ENCODE measurements at regions not wholly inside any gene's neighbourhood (a gene's known extent, or its start where the extent isn't known, plus 50 kb on each side); places are given as distances from the start of the nearest gene placed in this dataset.

DNA sequence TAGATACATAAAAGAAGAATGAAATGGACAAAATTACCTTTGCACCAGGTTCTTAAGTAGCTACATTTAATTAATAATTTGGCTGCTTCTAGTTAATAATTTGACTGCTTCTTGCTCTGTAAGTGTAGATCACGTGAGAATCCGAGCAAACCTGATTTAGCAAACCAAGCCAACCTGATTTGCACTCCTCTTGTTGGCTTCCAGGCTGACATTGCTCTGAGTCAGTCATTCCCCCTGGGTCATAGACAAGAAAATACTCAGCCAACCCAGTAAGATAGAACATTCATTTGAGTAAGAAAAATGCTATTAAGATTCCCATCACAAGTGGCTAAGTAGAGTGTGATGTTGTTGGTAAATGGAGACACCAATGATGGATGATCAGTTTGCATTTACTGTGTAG lies 304.1 kb downstream of the C11orf87 start:
- Histone ChIP-seq H3K9ac (no peak overlapping the region), H3K27me3 (ENCODE audit: insufficient read depth) (no peaks in the 10 kb centered on the region), H3K36me3 (replicated peaks in 1 of 2; ENCODE audit: control insufficient read depth in 1 of 2, insufficient read depth in 2 of 2, low read length in 1 of 2) (no peaks in the 10 kb centered on the region), H3K4me2 (no peak overlapping the region), H3K27ac (ENCODE audit: low read depth in 2 of 2, low read length in 1 of 2) (no peak overlapping the region), H3K79me2 (ENCODE audit: insufficient read depth) (no peaks in the 10 kb centered on the region), H3K9me3 (no peaks in the 10 kb centered on the region), H3K4me3 (ENCODE audit: low read depth in 2 of 2, low read length in 1 of 2) (no peak overlapping the region), H4K20me1 (ENCODE audit: insufficient read depth) (no peaks in the 10 kb centered on the region), H3F3A (replicated peaks; ENCODE audit: insufficient read depth) (no peaks in the 10 kb centered on the region), H3K9me2 (no peaks in the 10 kb centered on the region), H2AFZ (ENCODE audit: low read depth) (no peak overlapping the region), H3K4me1 (ENCODE audit: control insufficient read depth in 1 of 2, insufficient read depth in 2 of 2, low read depth in 1 of 2, low read length in 1 of 2) (no peaks in the 10 kb centered on the region)
- TF ChIP-seq MXI1 (IDR thresholded peaks at IDR 0.05; ENCODE audit: low read depth, low read length): no peak
- no peak for TF ChIP-seq MEF2A (IDR thresholded peaks at IDR 0.05; ENCODE audit: borderline replicate concordance, low read depth)
- TF ChIP-seq, protein P1, sequence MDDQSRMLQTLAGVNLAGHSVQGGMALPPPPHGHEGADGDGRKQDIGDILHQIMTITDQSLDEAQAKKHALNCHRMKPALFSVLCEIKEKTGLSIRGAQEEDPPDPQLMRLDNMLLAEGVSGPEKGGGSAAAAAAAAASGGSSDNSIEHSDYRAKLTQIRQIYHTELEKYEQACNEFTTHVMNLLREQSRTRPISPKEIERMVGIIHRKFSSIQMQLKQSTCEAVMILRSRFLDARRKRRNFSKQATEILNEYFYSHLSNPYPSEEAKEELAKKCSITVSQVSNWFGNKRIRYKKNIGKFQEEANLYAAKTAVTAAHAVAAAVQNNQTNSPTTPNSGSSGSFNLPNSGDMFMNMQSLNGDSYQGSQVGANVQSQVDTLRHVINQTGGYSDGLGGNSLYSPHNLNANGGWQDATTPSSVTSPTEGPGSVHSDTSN (IDR thresholded peaks at IDR 0.05): no peak
- TF ChIP-seq FOXM1 (IDR thresholded peaks at IDR 0.05; ENCODE audit: low read depth): no peak
- no peak for TF ChIP-seq NFIC (IDR thresholded peaks at IDR 0.05; ENCODE audit: borderline replicate concordance)
- no peak for TF ChIP-seq TCF12 (IDR thresholded peaks at IDR 0.05)
- no peak for TF ChIP-seq EP300 (IDR thresholded peaks at IDR 0.05; ENCODE audit: borderline replicate concordance in 1 of 2, low read depth in 1 of 2, low read length in 1 of 2)
- TF ChIP-seq, protein P2, sequence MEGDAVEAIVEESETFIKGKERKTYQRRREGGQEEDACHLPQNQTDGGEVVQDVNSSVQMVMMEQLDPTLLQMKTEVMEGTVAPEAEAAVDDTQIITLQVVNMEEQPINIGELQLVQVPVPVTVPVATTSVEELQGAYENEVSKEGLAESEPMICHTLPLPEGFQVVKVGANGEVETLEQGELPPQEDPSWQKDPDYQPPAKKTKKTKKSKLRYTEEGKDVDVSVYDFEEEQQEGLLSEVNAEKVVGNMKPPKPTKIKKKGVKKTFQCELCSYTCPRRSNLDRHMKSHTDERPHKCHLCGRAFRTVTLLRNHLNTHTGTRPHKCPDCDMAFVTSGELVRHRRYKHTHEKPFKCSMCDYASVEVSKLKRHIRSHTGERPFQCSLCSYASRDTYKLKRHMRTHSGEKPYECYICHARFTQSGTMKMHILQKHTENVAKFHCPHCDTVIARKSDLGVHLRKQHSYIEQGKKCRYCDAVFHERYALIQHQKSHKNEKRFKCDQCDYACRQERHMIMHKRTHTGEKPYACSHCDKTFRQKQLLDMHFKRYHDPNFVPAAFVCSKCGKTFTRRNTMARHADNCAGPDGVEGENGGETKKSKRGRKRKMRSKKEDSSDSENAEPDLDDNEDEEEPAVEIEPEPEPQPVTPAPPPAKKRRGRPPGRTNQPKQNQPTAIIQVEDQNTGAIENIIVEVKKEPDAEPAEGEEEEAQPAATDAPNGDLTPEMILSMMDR (IDR thresholded peaks at IDR 0.05): no peak
- TF ChIP-seq RAD21 (IDR thresholded peaks at IDR 0.05; ENCODE audit: low read length): no peak
- no peak for TF ChIP-seq TEAD4 (IDR thresholded peaks at IDR 0.05; ENCODE audit: borderline replicate concordance, insufficient read depth)
- TF ChIP-seq FOSL2 (IDR thresholded peaks at IDR 0.05; ENCODE audit: borderline replicate concordance, low read depth): no peak
- no peak for TF ChIP-seq RFX5 (IDR thresholded peaks at IDR 0.05; ENCODE audit: low read length)
- TF ChIP-seq, protein P3, sequence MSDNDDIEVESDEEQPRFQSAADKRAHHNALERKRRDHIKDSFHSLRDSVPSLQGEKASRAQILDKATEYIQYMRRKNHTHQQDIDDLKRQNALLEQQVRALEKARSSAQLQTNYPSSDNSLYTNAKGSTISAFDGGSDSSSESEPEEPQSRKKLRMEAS (IDR thresholded peaks at IDR 0.05; ENCODE audit: low read depth): no peak
- no peak for TF ChIP-seq GATA2 (CRISPR knock-in tag; IDR thresholded peaks at IDR 0.05)
- no peak for DNase-seq
- POLR2A ChIA-PET: no interaction called here
- WGBS (ENCODE audit: low lambda C conversion rate): 21% methylated on average over 2 of the region's 2 CpGs
- CTCF ChIA-PET: interaction anchor here (0.6 to 2.3 kb wide), 3 partner anchors 8 to 729 kb away, joined by 3 to 7 read pairs (median 4); no protein-coding TSS in a partner anchor

DNA sequence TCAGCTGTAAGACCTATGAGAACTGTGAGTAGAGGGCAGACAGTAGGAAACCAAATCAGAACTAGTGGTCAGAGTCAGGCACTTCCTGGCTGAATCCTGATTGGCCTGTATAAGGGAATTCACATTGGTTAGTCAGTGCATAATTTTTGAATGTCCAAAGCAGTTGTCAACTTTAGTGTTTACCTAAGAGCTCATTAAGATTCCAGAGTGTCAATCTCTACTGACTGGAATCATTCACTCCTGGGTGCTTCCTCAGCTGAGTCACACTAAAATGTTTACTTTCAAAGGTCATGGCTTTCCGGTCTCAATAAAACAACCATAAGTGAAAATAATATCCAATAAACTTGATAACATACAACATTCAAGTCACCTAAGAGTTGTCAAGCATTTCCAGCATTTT lies 306.1 kb downstream of the C11orf87 start:
- H3K79me2 ChIP-seq (ENCODE audit: insufficient read depth): no peaks in the 10 kb centered on the region
- no peak overlapping the region for H3K4me3 ChIP-seq (ENCODE audit: low read depth in 2 of 2, low read length in 1 of 2)
- no peak overlapping the region for H3K27ac ChIP-seq (ENCODE audit: low read depth in 2 of 2, low read length in 1 of 2)
- H3K9ac ChIP-seq: no peak overlapping the region
- 65% methylated on average over 1 of the region's 1 CpG for WGBS (ENCODE audit: low lambda C conversion rate)
- no peaks in the 10 kb centered on the region for H3K4me1 ChIP-seq (ENCODE audit: control insufficient read depth in 1 of 2, insufficient read depth in 2 of 2, low read depth in 1 of 2, low read length in 1 of 2)
- POLR2A ChIA-PET: no interaction called here
- H3K27me3 ChIP-seq (ENCODE audit: insufficient read depth): no peaks in the 10 kb centered on the region
- no peaks in the 10 kb centered on the region for H3F3A ChIP-seq (replicated peaks; ENCODE audit: insufficient read depth)
- no peaks in the 10 kb centered on the region for H4K20me1 ChIP-seq (ENCODE audit: insufficient read depth)
- no peak for TF ChIP-seq RFX5 (IDR thresholded peaks at IDR 0.05; ENCODE audit: low read length)
- CTCF ChIA-PET: no interaction called here
- H3K4me2 ChIP-seq: no peak overlapping the region
- no peaks in the 10 kb centered on the region for H3K36me3 ChIP-seq (replicated peaks in 1 of 2; ENCODE audit: control insufficient read depth in 1 of 2, insufficient read depth in 2 of 2, low read length in 1 of 2)
- no peaks in the 10 kb centered on the region for H3K9me2 ChIP-seq
- DNase-seq: no peak
- no peaks in the 10 kb centered on the region for H3K9me3 ChIP-seq
- no peak overlapping the region for H2AFZ ChIP-seq (ENCODE audit: low read depth)

Measured in SK-N-SH (cell line).